Glutamatergic neuron (in vitro differentiated cells): ENCODE measurements at regions not wholly inside any gene's neighbourhood (a gene's known extent, or its start where the extent isn't known, plus 50 kb on each side); places are given as distances from the start of the nearest gene placed in this dataset.

Experiments used
- DNase-seq: peaks from one replicate; pipeline ENCODE4 v3.0.0; 2022
- H3K27ac Mint-ChIP-seq: one replicate; pipeline ENCODE4 v1.8.0; 2020; ENCODE audit warnings: mild to moderate bottlenecking, mixed read lengths, inconsistent platforms; ENCODE audit not compliant: unreplicated experiment
- H3K27me3 Mint-ChIP-seq: one replicate; pipeline ENCODE4 v1.8.0; 2020; ENCODE audit warnings: mild to moderate bottlenecking, moderate library complexity, mixed read lengths, inconsistent platforms; ENCODE audit not compliant: unreplicated experiment
- H3K36me3 Mint-ChIP-seq: one replicate; pipeline ENCODE4 v1.8.0; 2020; ENCODE audit warnings: mild to moderate bottlenecking, mixed read lengths, inconsistent platforms; ENCODE audit not compliant: unreplicated experiment
- H3K4me1 Mint-ChIP-seq: one replicate; pipeline ENCODE4 v1.8.0; 2020; ENCODE audit warnings: mild to moderate bottlenecking, low read depth, mixed read lengths, inconsistent platforms; ENCODE audit not compliant: unreplicated experiment
- H3K4me3 Mint-ChIP-seq: one replicate; pipeline ENCODE4 v1.8.0; 2020; ENCODE audit warnings: mild to moderate bottlenecking, mixed read lengths, inconsistent platforms; ENCODE audit not compliant: unreplicated experiment
- H3K9me3 Mint-ChIP-seq: one replicate; pipeline ENCODE4 v1.8.0; 2020; ENCODE audit warnings: mild to moderate bottlenecking, moderate library complexity, mixed read lengths, inconsistent platforms; ENCODE audit not compliant: unreplicated experiment
- TF ChIP-seq, protein P1 (sequence below): fragments of 200-600 bp; sonication (generic); IDR thresholded peaks from one replicate; pipeline ENCODE4 v1.5.0; 2021; ENCODE audit not compliant: partially characterized antibody, unreplicated experiment

DNA sequence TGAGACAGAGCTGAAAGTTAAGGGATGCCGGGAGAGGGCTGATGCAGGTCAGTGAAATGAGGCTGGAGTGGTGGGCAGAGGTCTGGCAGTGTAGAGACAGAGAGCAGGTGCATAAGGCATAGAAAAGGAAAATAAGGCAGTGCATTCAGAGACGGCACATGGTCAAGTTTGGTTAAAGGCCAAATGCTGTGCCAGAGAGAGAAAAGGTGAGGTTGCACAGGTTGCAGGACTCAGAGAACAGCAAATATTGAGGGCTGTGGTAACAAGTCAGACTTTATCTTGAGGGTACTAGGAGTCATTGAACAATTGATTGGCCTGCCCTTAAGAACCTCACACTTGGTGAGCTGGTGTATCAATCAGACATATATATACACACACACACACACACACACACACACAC, 102.9 kb upstream of the TSHZ2 start:
- Mint-ChIP-seq H3K36me3 (no peaks in the 10 kb centered on the region), H3K4me1 (no peaks in the 10 kb centered on the region), H3K27ac (no peak overlapping the region), H3K27me3 (peaks cover 3% of the 10 kb centered on the region), H3K4me3 (no peak overlapping the region), H3K9me3 (no peaks in the 10 kb centered on the region)
- TF ChIP-seq, protein P1, sequence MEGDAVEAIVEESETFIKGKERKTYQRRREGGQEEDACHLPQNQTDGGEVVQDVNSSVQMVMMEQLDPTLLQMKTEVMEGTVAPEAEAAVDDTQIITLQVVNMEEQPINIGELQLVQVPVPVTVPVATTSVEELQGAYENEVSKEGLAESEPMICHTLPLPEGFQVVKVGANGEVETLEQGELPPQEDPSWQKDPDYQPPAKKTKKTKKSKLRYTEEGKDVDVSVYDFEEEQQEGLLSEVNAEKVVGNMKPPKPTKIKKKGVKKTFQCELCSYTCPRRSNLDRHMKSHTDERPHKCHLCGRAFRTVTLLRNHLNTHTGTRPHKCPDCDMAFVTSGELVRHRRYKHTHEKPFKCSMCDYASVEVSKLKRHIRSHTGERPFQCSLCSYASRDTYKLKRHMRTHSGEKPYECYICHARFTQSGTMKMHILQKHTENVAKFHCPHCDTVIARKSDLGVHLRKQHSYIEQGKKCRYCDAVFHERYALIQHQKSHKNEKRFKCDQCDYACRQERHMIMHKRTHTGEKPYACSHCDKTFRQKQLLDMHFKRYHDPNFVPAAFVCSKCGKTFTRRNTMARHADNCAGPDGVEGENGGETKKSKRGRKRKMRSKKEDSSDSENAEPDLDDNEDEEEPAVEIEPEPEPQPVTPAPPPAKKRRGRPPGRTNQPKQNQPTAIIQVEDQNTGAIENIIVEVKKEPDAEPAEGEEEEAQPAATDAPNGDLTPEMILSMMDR = no peak
- DNase-seq = no peak

DNA sequence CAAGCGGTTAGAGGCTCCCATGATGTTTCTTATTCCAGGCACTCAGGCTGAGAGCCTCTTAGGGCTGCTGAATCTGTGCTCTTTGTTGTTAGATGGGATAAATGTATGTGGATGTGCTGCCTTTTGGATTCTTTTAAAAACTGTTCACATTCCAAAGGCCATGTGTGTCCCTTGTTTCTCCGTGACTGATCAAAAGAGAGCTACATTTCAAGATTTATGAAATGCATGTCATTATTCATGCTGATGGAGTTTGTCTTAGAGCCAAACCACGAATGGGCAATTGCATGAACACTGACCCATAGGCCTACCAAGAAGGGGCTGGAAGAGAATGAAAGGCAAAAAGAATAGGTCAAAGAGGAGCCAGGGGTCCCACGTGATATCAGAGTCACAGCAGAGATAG, 104.9 kb upstream of the TSHZ2 start:
- H3K4me1 Mint-ChIP-seq = no peaks in the 10 kb centered on the region
- H3K4me3 Mint-ChIP-seq = no peak overlapping the region
- TF ChIP-seq, protein P1 = no peak
- no peak overlapping the region for H3K27ac Mint-ChIP-seq
- H3K36me3 Mint-ChIP-seq = no peaks in the 10 kb centered on the region
- DNase-seq = no peak
- peaks cover 3% of the 10 kb centered on the region for H3K27me3 Mint-ChIP-seq
- no peaks in the 10 kb centered on the region for H3K9me3 Mint-ChIP-seq

DNA sequence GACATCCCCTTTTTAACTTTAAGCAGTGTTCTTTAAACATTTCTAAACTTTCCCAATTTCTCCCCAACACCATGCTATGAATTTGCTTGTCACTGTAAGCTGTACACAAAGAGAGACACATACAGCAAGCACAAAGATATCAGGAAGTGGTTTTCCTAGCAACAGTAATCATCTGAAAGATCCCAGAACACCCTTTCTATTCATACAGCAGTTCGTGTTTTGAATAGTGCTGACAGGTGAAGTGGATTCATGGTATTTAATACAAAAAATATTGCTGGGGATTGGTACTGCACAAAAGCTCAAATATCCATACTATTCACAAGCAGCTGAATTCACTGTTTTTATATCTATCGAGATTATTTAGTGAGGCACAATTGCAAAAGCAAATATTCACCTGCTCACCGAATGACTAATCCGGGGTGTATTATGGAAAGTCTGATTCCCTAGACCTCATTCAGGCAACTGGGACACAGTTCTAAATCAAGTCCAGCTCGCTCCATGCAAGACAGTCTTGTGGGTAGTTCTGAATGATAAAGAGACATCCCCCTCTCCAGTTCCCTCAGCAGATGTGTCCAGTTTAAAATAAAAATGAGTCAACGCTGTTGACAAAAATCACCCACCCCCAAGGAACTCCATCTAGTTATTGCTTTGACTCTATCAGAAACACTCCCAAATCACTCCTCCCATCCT, 107.1 kb upstream of the TSHZ2 start:
- peaks cover 3% of the 10 kb centered on the region for H3K27me3 Mint-ChIP-seq
- no peak for DNase-seq
- TF ChIP-seq, protein P1 = no peak
- H3K9me3 Mint-ChIP-seq = no peaks in the 10 kb centered on the region
- H3K36me3 Mint-ChIP-seq = no peaks in the 10 kb centered on the region
- H3K4me3 Mint-ChIP-seq = no peak overlapping the region
- H3K27ac Mint-ChIP-seq = no peak overlapping the region
- no peaks in the 10 kb centered on the region for H3K4me1 Mint-ChIP-seq

DNA sequence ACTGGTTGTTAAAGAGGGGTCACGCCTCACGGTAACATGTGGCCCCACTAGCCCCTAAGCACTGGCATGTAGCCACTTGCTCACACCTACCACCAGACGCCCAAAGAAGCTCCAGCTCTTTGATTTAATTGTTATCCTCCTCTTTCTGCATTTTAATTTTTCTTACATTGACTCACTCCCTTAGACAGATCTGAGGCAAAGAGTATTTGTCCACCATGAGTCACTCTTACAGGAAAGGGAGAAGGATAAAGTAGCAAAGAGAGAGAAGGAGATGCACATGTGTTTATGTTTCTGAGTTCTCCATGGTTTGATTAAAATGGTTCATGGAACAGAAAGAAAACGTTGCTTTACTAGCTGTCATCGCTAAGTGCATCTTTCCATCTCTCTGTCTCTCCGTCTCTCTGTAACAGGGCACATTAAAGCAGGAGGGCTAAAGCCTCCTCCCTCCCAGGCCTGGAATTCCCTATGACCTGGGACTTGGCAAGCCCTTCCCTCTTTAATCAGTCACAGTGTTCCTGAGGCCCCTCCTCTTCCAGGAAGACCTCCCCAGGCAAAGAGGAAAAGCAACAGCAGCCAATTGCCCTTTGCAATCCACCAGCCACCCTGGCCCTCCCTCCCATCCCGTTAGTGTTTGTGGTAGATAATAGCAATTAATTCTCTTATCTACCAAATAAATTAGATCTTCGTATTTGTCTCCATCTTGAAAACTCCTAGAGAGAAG, 112.8 kb upstream of the TSHZ2 start:
- no peak for DNase-seq
- no peak overlapping the region for H3K4me3 Mint-ChIP-seq
- TF ChIP-seq, protein P1 = no peak
- H3K27me3 Mint-ChIP-seq = no peaks in the 10 kb centered on the region
- no peak overlapping the region for H3K27ac Mint-ChIP-seq
- H3K36me3 Mint-ChIP-seq = no peaks in the 10 kb centered on the region
- H3K4me1 Mint-ChIP-seq = no peaks in the 10 kb centered on the region
- no peaks in the 10 kb centered on the region for H3K9me3 Mint-ChIP-seq

DNA sequence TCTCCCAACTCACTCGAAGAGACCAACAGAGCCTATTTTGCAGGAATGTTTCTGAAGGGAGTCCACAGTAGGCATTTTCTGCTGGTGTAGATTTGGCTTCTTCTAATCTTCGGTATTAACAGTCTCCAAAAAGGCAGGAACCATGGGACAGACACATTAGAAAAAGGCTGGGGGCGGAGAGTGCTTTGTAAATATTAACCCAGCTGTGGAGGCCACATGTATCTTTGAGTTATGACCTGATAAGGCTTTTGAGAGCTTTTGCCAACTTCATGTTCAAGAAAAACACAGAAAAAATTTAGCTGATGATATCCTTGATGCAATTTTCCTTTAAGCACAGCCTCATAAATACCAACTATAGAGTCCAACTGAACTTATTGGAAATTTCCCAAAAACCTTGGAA, 119.4 kb upstream of the TSHZ2 start:
- Mint-ChIP-seq H3K27ac (no peak overlapping the region), H3K36me3 (no peaks in the 10 kb centered on the region), H3K4me3 (no peak overlapping the region), H3K9me3 (no peaks in the 10 kb centered on the region), H3K4me1 (no peaks in the 10 kb centered on the region), H3K27me3 (no peaks in the 10 kb centered on the region)
- DNase-seq = no peak
- TF ChIP-seq, protein P1 = no peak
